GM20431 (cell line): ENCODE measurements at regions not wholly inside any gene's neighbourhood (a gene's known extent, or its start where the extent isn't known, plus 50 kb on each side); places are given as distances from the start of the nearest gene placed in this dataset.

ENCODE experiments used
- in situ Hi-C: fragments of 300-500 bp; cut with MseI, MboI; formaldehyde crosslinking; loops from one replicate; pipeline ENCODE4 v1.15.0; 2020; ENCODE audit warnings: low sequenced_read_pairs; ENCODE audit not compliant: unreplicated experiment

DNA sequence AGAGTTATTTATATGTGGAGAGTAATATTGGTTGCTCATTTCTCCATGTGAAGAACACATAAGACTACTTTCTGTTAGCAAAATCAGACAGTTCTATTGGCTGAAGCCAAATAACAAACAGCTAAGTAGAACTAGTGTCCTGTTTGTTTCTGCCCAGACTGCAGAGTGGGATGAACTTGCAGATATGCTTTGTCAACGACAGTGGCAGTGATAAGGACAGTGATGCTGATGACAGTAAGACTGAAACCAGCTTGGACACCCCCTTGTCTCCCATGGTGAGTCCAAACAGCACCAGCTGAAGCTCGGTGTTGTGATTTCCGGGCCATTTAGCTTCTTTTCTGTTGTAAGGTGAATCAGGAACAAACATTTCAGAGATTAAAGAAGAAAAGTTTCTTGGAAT is 102.6 kb upstream of the IL12A start:
- in situ Hi-C loops: loop anchor here (10.0 to 25.0 kb wide), 2 partner anchors 119 to 526 kb away; no protein-coding TSS in a partner anchor

DNA sequence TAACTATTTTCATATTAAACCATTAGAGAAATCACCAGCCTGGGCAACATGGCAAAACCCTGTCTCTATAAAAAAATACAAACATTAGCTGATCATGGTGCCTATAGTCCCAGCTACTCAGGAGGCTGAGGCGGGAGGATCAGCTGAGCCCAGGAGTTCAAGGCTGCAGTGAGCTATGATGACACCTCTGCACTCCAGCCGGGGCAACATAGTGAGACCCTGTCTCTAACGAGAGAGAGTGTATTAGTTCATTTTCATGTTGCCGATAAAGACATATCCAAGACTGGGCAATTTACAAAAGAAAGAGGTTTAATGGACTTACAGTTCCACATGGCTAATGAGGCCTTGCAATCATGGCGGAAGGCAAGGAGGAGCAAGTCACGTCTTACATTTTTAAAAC is 102.1 kb upstream of the IL12A start:
- in situ Hi-C loops: loop anchor here (10.0 to 25.0 kb wide), 2 partner anchors 118 to 526 kb away; no protein-coding TSS in a partner anchor

DNA sequence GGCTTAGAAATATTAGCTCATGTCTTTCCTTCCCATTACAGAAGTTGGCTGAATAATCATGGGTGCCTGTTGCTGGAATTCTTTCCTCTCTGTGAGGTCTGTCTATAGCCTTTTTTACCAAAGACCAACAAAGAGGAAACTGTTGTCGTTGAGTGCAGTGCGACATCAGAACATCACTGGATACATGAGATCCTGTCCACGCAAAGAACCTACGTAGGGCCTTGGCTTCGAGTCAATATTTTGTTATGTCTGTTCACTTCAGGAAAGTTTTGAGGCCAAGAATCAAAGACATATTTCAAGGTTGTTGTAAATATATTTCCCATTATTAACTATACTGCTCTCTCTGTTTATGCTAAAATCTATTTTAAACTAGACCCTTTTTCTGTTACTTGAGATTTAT is 101.5 kb upstream of the IL12A start:
- in situ Hi-C loops: loop anchor here (10.0 to 25.0 kb wide), 2 partner anchors 118 to 525 kb away; no protein-coding TSS in a partner anchor

DNA sequence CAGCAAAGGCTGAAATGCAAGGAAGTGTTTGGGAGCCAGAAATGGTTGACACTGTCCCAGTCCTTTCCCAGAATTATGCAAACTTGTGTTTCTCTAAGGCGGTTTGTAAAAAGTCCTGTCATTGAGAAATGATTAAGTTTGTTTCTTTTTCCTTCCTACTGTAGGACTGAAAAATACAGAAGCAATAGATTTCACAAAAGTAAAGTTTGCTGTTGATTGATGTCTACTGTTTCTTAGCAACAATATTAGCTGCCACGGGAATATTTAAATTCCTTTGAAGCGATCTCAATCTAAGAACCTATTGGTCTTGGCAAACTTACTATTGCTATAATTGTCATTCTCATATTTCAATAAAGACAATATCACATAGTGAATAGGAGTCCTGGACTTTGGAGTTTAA is 100.7 kb upstream of the IL12A start:
- in situ Hi-C loops: loop anchor here (10.0 to 25.0 kb wide), 2 partner anchors 117 to 524 kb away; no protein-coding TSS in a partner anchor

DNA sequence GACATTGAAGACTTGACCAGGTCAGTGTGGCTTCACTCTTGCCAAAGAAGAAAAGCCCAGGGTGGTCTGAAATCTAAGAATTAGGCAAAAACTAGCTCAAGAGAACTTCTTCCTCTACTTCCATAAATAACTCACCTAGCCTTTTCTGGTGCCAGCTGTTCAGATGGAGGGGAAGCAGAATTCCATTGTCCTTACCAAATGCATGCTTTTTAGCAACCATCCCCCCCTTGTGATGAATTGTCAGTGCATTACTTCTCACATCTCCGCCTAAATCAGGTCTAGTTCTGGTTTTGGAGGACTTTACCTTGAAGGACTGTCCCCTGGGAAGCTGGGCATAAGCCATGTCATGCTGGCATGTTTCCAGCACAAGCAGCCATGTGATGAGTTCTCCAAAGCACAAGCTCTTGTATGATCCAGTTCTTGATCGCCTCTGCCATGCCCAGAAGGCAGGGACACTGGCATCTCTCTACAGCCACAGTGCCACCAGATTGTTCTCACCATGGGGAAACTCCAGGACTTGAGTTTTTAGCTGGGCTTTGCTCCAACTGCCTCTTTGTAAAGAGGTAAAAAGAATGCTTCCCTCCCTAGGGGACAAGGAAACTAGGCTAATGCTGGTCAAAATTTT is 96.4 kb upstream of the IL12A start:
- in situ Hi-C loops: loop anchor here (25.0 kb wide), 1 partner anchor 520 kb away; no protein-coding TSS in a partner anchor

DNA sequence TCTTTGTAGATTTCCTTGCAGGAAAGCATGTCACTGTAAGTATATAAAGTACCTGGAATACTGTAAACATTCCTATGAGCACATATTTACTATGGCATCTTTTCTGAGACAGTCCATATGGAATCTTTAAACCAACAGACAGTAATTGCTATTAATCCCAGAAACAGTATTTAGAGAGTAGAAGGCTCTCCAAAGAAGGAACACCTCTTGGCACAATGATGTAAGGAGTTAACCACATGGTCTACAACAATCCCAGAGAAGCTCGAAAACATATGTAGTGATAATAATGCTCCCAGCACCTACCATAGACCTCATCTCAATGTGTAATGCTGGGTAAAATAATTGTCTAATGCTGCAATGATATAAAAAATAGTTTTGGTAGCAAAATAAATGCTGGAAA is 95.8 kb upstream of the IL12A start:
- in situ Hi-C loops: loop anchor here (25.0 kb wide), 1 partner anchor 520 kb away; no protein-coding TSS in a partner anchor

DNA sequence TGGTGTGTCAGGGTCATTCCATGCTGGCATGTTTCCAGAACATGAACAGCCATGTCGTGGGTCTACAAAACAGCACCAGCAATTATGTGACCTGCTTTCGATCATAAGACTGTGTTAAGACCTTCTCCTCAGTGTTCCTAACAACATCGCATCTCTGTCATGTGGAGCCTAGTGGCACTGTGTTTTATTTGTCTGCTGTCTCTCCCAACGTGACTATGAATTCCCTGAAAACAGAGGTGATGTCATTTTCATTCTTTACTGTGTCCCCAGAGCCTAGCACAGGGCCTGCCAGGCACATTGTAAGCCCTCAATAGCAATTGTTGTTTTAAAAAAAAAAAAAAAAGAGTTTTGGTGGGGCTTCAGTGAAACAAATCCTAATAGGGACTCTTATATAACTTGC is 94.2 kb upstream of the IL12A start:
- in situ Hi-C loops: loop anchor here (25.0 kb wide), 1 partner anchor 518 kb away; no protein-coding TSS in a partner anchor

DNA sequence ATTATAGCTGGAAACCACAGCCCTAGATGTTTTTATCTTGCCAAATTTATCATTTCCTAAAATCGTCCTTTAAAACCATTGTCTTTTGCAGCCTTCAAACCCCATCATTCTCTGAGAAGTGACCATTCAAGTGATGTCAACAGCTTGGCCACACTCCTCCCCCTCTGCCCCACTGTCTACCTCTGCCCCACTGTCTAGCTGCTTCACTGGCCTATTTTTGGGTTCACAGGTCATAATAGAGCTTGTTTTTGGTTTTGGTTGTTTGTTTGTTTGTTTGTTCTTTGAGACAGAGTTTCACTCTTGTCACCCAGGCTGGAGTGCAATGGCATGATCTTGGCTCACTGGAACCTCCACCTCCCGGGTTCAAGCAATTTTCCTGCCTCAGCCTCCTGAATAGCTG is 93.2 kb upstream of the IL12A start:
- in situ Hi-C loops: loop anchor here (25.0 kb wide), 1 partner anchor 517 kb away; no protein-coding TSS in a partner anchor

DNA sequence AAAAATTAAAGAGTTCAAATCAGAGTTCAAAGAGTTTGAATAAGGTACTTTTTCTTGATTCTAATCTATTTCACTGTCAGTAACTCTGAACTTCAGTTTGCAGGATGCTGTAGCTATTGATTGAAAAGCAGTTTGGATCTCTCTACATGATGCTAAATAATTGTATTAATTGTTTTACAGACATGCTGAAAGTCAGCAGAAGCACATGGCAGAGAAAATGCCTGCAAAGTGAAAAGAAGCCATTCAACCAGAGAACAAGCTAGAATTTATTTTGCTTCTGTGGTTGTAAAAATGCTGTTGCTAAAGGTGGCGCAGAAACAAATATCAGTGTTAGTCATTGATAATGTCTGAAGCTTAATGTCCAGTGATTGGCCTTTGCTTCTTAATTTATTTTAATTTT is 92.1 kb upstream of the IL12A start:
- in situ Hi-C loops: loop anchor here (25.0 kb wide), 1 partner anchor 516 kb away; no protein-coding TSS in a partner anchor

DNA sequence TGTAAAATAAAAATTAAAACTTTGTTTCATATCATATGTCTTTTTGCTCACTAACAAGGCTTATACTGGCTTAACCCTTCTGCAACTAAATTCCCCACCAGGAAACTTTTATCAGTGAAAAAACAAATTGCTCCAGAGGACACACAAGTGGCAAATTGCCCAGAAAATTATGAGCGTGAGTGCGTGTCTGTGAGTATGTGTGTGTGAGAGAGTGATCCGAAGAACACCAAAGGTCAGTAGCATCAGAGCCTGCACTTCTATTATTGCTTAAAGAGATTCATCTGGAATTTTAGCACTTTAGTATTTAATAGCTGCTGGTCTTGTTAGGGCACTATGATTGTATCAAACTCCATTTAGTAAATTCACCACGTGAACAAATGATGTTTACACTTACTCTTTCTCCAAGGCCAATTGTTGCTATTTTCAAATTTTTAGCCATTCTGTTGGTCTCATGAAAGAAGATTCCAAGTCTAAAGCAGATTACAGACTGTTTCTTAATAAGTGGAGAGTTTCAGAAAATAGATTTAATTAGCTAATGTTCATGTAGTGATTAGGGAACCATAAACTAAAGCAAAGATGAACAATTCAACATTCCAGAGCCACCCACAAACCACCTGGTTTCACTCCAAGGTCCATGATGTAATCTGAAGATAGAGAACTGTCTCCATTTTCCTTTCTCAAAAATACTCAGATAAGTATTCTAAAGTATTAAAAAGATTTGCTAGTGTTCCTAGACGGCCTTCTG is 91.1 kb upstream of the IL12A start:
- in situ Hi-C loops: loop anchor here (25.0 kb wide), 1 partner anchor 515 kb away; no protein-coding TSS in a partner anchor

DNA sequence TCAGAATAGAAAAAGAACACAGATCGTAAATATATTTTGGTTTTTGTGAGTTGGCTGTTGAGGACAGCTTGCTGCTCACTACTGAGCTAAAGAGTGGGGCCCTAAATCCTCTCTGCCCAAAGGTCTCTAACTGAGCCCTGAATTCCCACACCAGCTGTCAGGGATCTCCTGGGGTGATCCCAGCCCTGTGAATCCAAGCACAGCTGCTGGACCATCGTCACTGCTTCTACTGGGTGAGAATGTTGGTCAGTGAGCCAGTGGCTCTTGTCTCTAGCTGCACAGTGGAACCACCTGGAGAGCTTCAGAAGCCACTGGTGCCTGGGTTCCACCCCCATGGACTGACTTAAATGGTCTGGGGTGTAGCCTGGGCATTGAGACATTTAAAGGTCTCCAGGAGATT is 90.5 kb upstream of the IL12A start:
- in situ Hi-C loops: loop anchor here (25.0 kb wide), 1 partner anchor 514 kb away; no protein-coding TSS in a partner anchor

DNA sequence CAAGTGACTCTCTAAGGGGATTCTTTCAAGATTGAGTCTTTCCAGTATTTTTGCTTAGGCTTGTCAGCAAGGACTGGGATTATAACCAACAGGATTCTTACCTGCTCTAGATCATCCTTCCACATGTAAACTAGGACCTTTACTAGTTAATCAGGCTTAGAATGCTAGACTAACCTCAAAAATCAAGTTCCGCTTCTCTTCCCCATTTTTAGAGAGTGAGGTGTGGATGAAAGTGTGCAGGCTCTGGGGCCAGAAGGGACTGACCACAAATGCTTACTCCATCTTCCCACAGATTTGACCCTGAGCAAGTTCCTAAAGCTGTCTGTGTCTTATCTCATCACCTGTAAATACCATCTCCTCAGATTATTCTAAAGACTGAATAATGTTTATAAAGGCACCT is 89.5 kb upstream of the IL12A start:
- in situ Hi-C loops: loop anchor here (25.0 kb wide), 1 partner anchor 513 kb away; no protein-coding TSS in a partner anchor

DNA sequence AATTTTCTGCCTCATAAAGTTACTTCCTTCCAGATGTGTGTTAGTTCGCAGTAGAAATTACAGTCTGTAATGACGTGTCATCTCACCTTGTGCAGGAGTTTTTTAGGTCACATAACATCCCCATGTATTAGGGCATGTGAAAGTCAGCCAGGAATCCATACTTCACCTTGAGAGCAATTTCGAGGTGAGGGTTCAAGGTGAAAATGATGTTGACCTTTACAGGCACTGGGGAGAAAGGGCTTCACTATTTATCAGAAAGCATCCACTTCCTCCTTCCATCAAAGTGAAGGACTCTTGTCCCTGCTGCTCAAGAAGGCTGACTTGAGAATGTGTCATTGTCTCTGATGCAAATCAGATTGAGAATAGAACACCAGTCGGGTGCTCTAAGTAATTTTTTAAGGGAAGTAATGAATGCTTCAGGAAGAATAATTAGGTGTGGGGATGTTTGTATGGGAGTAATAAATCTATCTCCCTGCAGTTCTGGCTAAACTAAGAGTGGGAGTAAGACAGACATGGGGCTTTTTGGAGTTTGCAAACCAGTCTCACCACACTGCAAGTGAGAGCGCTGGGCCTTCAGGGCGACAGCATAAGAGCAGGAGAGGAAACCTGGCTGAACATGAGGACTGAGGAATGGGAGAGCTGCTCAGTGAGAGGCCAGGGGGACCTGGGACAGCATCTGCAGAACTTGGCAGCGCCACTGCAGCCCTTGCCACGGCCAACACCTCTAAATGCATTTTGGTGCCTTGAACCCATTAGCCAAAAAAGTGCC is 85.9 kb upstream of the IL12A start:
- in situ Hi-C loops: no loop called here

DNA sequence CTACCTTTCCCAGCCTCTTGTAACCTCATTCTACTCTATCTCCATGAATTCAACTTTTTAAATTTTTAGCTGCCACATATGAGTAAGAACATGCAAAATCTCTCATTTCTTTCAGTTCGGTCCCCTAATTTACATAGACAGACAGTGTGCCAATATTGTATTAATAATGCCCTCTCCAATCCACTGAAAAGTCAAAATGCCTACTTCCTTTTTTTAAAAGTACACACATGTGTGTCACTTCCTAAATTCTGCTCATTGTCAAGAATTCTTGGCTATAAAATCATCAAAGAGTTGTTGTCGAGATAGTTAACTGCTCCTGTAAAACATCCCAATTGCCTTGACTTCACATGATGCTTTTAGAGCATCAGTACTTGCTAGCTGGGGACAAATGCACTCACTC is 84.2 kb upstream of the IL12A start:
- in situ Hi-C loops: no loop called here

DNA sequence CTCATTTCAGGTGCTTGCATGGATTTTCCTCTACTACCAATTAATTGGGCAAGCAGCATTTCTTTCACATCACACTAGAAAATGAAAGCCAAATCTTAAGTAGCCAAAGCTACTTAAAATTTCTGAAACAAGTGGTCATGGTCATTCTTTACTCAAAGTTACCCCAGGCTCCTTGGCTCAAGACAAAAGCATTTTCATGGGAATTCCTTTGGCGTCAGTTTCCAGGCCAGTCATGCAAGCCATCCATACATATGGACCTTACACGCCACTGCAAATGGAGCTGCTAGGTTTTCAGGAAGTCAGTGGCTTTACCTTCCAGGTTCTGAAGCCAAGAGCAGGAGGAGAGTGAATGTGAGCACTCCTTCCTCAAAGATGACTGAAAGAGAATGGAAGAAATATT is 83.7 kb upstream of the IL12A start:
- in situ Hi-C loops: no loop called here

DNA sequence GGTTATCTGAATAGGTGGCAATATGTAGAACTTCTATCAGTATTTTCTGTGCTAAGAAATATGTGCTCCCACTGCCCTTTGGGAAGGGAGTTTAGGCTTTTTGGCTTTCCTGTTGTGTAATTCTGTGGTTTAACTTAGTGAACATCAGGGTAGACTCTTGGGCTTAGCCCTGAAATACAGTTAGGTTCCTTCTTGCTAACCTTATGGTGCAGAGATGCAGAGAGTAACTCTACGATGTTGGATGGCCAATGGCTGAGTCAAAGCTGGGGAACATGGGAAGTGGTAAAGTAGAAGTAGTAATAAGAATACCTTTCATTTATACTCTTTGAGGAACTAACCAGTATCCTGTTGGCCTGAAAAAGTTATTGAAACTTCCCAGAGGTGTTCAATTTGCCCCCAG is 80.8 kb upstream of the IL12A start:
- in situ Hi-C loops: no loop called here

DNA sequence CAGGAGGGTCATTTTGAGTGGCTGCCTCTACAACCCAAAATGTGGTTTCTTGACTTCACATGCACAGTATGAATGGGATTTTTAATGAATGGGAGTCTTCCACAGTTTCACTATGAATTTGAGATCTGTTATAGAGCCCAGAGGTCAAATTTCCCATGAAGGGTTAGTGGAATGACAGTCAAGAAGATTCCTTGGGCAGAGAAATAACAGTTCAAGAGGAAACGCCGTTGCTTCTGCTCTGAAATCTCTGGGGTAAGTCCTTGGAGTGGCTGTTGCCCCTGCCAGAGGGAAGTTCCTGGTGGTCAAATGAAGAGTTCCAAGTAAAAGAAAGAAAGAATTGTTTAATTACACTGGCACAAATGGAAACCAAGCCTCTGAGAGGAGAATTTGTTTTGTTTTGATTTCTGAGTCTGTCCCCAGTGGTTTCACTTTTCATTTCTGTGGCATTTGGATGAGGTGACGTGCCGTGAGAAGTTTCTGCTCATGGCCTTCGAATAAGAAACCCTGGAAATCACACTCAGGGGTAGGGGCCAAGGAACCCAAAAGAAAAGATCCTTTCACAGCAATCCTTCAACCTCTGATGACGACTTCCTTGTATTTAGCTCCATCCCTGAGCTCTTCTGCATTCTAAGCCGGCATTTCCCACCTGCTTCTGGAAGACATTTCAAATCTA is 77.5 kb upstream of the IL12A start:
- in situ Hi-C loops: no loop called here

DNA sequence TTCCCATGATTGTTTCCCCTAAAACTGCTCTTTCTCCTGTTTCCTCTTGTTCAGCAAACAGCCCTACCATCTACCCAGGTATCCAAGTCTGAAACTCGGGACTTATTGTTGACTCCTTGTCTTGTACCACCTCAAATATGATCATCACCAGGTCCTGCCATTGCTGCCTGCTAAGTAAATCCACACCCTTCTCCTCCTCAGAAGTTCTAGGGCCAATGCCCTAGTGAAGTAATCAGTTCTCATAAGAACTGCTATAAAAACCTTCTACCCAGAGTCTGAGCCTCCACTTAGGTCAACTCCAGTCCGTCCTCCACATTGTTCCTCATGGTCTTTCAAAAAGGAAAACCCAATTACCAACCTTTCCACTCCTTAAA is 77.0 kb upstream of the IL12A start:
- in situ Hi-C loops: no loop called here

DNA sequence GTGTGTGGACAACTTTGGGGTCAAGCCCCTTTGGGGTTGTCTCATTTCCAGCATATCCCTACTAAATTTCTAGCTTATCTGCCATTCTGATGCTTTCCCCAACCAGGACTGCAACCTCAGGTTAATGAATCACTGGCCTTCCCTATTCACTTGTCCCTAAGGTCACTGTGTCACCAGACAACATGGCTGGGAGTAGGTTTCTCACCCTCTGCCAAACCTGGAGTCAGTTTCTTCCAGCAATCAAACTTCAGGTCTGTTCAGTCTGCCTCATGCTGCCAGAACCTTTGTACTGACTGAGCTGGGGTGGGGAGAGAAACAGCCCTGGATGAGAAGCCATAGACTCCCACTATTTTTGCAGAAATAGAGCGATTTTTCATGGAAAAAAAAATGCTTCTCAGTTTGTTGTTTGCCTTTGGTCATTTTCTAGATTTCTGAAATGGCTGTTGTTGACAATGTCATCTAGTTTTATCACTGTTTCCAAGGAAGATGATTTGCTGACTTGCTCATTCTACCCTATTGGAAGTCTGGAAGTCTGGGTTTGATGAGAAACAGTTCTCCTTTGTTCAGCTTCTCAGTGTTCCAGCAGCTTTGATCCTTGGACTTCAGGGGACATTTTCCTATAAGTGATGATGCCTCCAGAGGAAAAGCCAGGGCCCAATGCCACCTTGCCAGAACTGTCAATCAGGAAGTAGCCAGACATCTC is 74.8 kb upstream of the IL12A start:
- in situ Hi-C loops: no loop called here
